UCSD-AML1 (cell line): ENCODE measurements at regions not wholly inside any gene's neighbourhood (a gene's known extent, or its start where the extent isn't known, plus 50 kb on each side); places are given as distances from the start of the nearest gene placed in this dataset.

Experiments used
- DNase-seq: peaks from one replicate; lab custom pipeline; 2025; ENCODE audit not compliant: unreplicated experiment; lab: John Stamatoyannopoulos, UW

DNA sequence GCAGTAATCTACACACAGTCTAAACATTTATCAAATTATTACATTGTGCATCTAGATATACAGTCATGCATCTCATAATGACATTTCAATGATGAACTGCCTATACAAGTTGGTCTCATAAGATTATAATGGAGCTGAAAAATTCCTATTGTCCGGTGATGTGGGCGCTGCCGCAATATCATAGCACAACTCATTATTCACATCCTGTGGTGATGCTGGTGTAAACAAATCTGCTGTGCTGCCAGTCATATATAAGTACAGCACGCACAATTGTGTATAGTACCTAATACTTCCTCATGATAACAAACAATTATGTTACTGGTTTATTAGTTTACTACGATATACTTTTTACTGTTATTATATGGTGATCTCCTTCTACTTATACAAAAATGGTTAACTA is 768.8 kb upstream of the NOVA1 start:
- DNase-seq: no peak

DNA sequence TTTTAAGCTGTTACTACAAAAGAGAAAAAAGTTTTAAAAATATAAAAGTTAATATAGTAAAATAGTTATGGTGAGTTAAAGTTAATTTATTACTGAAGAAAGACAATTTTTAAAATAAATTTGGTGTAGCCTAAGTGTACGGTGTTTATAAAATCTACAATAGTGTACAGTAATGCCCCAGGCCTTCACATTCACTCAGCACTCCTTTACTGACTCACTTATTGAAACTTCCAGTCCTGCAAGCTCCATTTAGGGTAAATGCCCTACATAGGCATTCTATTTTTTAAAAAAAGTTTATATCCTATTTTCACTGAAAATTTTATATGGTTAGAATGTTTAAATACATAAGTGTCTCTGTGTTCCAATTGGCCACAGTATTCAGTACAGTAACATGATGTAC is 769.5 kb upstream of the NOVA1 start:
- DNase-seq: no peak

DNA sequence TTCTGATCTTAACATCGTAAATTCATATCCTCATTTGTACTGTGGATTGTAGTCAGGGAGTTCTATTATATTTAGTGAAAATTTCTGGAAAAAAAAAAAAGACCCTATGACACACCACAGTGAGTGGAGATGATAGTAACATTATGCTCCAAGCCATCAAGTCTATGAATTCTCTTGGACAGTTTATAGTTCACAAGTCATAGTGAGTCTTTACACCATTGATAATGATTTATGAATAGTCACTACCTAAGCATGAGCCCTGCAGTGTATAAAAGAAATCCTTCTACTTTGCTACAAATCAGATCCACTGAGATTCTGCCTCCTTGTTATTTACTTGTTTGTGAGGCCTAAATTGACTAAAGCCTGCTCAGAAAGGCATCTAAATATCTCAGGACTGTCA is 772.2 kb upstream of the NOVA1 start:
- no peak for DNase-seq

DNA sequence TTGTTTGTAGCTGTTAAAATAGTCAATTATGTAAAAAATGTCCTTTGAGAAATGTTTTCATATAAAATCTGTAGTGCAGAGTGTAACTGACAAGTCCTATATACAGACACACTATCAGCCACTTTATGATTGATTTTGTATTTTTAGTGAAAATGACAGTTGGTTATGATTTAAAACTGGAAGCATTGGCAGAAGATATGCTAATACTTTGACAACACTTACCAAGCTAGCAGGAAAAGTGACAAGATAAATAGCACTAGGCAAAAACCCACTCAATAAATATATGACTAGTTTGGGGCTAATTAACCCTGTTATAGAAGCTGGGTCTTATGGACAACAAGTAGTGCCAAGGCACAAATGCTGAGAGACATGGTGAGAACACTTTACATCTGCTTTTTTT is 772.9 kb upstream of the NOVA1 start:
- no peak for DNase-seq

DNA sequence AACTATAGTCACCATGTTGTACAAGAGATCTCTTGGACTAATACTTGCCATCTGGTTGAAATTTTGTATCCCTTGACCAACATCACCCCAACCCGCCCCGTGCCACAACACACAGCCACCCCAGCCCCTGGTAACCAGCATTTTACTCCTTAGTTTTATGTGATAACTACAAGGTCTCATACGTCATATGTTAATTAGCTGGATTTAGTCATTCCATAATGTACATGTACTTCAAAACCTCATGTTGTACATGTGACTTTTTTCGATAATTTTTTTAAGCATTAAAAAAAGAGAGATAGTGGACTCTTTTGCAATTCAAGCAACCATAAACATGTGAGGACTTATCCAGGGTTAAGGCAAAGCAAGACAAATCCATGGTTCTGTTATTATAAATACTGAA is 773.4 kb upstream of the NOVA1 start:
- no peak for DNase-seq

DNA sequence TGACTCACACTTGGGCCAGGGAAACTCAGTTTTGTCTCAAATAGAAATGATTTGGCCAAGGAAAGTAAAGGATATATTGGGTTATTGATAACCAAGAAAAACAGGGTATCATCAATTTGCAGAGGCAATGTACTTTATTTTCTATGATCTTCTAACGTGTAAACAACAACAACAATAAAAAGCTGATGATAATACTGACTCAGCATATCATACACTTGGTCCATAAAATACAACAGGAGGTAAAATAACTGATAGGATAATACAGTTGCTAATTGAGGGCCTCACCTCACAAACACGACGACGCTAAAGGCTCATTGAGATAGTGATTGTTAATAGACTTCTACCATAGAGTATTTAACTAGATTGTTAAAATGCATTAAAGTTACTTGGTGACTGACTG is 774.0 kb upstream of the NOVA1 start:
- no peak for DNase-seq

DNA sequence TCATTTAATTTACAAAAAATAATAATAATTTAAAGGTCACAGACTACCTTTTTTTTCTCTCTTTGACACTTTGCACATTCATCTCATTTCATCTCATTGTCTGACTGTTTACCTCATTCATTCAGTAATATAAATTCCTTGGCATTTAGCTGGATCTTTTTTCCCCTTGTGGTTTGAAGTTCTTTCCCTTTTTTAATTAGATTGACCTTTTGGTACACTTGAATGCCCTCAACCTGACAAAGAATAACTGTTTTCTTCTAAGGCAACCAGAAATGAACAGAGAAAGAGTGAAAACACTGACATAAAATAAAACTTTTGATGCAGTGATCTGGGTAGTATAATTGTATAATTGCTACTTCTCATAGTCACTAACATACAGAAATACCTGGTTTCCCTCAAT is 774.9 kb upstream of the NOVA1 start:
- no peak for DNase-seq

DNA sequence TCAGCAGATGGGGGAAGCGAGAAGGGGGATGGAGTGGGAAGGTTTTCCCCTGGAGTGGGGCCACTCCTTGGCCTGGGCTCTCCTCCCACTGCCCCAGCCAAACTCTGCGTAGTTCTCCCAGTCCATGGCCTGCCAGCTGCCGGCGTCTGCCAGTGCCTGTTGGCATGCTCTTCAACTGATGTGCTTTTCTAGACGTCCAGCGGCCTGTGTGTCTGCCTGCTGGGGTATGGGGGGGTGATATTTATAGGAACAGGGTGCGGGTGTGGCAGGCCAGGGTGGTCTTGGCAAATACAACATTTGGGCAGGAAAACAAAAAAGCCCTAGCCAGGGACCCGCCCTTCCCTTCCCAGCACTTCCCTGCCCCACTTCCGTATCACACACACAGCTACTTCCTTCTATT is 786.3 kb upstream of the NOVA1 start:
- no peak for DNase-seq

DNA sequence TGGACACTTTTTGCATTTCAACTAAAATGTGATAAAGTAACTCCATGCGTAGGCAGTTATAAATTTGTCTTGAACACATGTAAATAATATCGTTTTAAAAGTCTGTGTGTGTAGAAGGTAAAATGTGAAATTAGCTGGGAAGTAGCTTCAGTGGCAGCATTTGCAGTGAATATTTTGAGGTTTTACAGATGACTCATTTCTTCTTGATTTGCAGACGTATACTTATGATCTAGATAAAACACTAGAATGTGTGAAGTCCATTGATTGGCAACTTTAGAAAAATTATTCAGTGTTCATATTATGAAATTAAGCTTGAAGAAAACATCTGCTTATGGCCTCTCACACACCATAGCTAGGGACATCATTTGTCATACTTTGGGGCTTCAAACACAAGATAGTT is 788.6 kb upstream of the NOVA1 start:
- no peak for DNase-seq

DNA sequence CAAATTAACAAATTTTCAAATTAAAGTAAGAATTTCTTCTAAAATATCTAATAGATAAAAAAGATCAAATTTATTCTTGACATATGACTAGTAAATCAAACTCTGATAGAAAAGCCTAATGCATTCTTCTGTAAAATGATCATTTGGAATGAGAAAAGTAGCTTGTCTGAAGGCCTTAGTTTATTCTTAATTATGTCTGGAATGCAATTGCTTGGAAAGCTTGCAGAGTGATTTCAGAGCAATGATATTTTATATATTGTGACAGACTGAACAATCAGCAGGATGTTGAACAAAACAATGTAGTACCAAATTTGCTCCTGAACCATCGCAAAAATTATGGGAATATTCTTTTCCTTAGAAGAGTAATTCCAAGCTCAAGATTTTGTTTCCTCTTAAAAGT is 789.6 kb upstream of the NOVA1 start:
- no peak for DNase-seq

DNA sequence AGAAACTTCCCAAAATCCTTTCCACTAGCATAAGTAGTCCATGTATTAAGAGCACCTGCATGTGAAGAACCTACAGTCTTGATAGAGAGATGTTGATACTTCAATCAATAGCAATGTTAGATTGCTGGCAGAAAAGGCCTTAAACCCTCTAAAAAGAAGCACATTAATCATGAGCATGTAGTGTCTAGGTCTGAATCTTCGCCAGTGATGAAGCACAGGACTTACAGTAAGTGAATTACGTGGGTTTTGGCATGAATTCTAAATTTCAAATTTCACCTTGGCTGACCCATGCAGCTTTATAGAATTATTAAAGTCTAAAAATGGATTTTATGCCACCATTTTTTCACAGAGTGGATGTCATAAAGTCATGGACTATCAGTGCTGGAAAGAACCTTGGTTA is 791.6 kb upstream of the NOVA1 start:
- DNase-seq: no peak

DNA sequence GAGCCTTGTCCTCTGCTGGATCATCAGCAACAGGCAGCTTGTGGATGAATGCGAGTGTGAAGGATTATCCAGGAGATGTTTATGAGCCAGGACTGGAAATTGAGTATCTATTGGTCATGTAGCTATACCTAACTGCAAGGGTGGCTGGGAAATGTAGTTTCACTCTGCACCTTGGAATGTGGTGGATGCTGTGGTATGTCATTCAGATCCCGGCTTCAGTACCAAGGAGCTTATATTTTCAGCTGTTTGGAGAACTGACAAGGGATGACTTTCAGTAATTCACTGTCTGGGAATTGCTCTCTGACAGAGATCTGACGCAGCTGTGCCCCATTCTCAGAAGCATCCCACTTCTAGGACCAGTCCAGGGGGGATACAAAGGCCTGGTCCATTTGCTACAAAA is 792.3 kb upstream of the NOVA1 start:
- no peak for DNase-seq

DNA sequence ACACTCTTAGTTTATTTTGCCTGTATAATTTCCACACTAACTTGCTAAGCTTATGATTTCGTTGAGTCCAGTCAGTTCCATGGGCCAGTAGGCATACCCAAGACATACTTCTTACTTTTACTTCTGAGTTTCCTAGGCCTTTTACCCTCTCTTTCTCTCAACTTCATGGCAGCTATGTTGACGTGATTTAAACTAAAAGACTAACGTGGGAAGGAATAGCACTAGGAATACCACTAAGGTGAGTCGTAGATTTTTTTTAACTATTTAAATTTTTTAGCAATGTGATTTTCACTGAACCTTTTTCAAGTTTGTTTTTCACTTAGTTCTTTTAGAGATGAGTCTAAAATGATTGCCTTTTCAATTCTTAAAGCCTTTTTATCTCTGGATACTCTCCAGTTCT is 793.5 kb upstream of the NOVA1 start:
- no peak for DNase-seq

DNA sequence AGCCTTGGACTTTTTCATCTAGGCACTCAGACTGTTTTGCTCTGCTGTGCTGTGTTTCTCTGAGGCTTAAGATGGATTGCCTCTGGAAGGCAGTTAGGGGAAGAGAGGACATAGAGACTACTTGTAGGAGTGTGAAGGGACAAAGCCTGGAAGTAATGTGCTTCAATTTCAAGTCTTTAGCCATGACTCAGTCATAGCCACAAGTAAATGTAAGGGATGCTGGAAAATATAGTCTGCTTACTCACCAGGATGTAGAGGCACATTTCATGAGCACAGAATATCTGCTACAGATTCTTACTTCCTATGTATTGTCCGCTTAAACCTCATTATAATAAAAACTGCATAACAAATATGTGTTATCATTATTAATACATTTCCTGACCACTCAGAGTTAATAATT is 794.3 kb upstream of the NOVA1 start:
- no peak for DNase-seq

DNA sequence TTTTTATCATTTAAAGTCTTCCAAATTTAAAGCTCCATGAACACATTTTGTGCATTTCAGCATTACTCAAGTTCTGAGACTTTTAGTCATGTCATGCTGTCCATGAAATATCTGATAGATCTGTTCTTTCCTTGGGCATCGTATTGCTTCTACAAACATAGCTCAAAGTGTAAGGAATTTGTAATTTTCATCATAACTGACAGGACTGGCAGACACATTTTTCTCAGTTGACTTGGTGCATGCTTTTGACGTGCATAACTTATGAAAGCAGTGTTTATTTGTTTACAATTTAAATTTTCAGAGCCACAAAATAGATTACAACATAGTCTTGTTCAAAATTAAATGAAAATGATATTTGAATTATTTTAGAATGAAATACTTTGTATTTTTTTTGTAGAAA is 812.1 kb upstream of the NOVA1 start:
- DNase-seq: no peak

DNA sequence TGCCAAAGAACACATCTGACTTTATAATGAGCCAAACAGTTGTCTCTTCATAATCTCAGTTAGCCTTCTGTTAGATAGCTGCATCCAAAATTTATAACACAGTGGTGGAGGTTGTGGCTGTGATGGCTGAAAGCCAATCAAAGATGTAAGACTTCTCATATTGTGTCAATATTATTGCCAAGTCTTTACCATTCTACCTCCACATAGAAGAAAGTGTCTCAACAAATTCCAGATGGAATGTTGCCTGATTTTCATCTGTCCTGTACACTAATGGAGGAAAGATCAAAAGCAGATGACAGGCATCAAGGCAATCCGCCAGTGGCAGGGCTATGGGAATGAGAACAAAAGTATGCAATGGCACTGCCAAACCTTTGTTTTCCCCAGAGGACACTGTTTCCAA is 813.1 kb upstream of the NOVA1 start:
- DNase-seq: no peak

DNA sequence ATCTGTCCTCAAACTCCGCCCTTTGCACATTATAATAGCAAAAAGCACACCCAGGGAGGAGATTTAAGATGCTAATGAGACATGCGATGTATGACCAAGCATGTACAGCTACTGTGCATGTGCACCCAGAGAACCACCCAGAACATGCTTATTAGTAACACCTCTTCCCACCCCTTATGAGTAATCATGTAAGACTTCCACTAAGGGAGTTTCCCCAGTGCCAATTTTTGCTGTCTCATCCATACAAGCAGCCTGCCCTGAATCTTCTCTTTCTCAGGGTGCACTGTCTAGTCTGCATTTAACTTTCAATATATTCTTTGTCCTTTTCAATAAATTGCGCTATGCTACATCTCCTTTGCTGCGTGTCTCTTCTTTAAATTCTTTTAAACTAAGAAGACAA is 830.0 kb upstream of the NOVA1 start:
- DNase-seq: no peak

DNA sequence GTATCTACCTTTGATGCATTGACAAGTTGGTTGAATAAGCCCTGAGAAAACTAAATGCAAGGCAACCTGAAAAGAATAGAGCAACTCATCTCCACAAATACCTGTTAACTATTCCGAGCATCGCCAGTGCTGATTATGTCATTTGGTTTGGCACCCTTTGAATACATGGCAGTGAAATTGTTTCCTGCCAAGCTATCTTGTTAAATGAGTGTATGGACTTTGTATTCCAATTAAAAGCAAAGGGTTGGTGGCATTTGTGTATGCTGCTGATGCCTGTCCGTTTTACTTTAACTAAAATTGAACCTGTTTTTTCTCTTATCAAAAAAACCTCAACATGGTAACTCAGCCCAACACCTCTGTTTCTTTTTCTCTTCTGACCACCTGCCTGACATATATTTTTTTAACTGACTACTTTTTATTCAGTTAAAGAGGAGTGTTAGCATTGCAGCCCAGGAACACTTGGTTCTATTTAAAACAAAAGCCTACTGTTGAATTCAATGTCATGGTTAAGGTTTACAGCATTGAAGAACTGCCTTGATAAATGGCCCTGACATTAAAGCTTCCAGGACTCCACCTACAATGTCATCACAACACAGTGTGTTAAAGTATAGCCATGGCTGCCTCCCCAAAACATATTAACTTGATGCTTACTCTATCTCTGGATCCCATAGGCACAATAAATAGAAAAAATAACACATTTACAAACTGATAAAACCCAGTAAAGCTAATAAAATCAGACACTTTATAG is 838.3 kb upstream of the NOVA1 start:
- DNase-seq: no peak

DNA sequence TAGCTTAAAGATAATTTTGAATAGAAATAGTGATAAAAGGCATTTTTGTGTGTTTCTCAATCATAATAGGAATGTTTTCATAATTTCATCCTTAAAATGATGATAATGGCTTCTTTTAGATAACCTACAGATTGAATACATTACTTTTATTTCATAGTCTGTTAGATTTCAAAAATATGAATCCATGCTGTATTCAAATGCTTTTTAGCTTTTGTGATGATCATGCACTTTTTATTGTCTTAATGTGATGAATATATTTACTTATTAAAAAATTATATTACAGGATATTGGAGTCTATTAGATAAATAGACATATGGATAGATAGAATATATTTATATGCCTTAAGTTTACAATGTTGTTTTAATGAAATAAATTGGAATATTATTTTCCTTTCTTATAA is 886.8 kb upstream of the NOVA1 start:
- no peak for DNase-seq

DNA sequence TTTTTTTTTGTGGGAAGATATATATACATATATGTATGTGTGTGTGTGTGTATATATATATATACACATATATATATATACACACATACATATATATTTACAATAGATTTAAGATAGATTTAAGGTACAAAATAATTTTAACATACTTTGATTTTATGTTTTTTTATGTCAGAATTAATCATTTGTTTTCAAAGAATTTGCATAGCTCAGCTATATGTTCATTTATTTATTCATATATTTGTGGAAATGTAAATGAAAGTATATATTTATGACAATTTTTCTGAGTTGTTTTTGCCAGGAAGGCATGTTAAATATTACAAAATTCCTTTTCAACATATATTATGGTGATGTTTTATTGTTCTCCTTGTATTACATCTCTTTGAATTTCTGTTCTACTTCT is 887.4 kb upstream of the NOVA1 start:
- DNase-seq: no peak

DNA sequence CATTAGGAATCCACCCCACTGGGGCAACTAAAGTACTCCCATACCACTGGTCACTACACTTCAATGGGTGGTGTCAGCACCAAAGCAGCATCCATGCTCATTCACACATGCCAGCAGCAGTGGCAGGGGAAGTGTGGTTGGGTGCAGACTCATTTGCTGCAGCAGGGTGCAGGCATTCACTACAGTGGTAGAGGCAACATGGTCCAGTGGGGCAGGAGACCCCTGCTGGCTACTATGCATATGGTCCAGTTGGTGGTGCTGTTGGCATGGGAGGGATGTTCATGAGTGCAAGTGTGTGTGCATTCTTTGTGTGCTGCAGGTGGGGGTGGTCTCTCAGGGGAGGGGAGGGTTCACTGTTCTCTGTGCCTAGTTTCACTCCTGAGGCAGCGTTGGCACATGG is 908.4 kb upstream of the NOVA1 start:
- no peak for DNase-seq

DNA sequence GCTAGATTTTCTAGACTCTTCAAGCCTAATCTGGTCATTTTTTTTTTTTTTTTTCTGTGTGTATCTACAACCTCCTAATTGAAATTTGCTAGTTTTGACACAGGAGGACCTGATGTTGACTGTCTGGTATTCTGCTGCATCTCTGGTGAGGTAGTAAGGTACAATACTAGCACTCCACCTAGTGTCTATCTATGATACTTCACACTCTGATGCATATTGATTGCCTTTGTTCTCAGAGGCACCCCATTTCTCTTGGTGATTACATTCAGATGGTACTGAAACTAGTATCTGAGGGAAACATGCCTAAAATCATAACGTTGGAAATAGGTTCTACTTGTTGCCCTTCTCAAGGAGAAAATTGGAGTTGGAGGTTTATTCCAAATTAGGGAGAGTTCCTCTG is 930.5 kb upstream of the NOVA1 start:
- no peak for DNase-seq

DNA sequence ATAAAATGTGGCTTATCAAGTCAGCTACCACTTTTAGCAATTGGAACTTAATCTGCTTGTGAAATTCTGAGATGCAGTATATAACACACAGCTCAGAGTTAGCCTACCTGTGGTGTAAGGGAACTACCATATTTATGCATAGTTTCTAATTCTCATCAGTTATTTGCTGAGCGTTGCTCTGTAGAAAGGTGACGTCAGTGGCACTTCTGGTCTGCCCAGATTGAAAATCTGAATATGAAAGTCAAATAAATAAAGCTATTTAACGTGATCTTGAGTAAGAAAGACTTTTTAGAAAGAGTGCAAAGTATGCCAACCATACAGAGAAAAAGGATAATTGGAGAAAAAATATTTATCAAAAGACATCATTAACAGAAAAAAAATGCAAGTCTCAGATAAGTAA is 938.9 kb upstream of the NOVA1 start:
- DNase-seq: no peak

DNA sequence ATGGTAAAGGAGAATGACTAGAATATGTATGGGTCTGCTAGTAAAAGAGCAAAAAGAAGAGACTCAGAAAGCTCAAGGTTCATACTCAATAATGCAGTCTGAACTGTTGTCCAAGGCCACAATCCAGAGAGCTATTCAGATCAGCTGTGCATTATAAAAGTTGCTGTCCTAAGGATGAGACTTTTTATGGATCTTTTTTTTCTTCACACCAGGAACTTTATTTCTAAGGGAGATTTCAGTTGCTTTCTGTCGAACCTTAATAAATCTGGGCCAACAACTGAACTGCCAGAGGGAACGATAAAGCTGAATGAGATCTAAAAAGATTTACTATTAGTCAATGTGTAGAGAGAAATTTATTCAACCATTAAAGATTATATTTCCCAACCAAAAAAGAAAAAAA is 948.3 kb upstream of the NOVA1 start:
- DNase-seq: no peak
